Body of pancreas (tissue), 4 donors: ENCODE measurements at regions not wholly inside any gene's neighbourhood (a gene's known extent, or its start where the extent isn't known, plus 50 kb on each side); places are given as distances from the start of the nearest gene placed in this dataset.

Source experiments
- CTCF ChIP-seq, 7 experiments: fragments of 450-650 bp in 4 of 7; fragments of 200-600 bp in 3 of 7; sonication (generic) in 3 of 7; IDR thresholded peaks; one replicate each; pipeline ENCODE4 v1.5.1; 2016 to 2019; ENCODE audit warnings: antibody characterized with exemption in 7 of 7
- POLR2A ChIP-seq, 3 donors: fragments of 450-650 bp; IDR thresholded peaks; one replicate each; pipeline ENCODE4 v1.6.1; 2016; ENCODE audit warnings: antibody characterized with exemption in 3 of 3, mild to moderate bottlenecking in 2 of 3

- TF ChIP-seq POLR2A (IDR thresholded peaks at IDR 0.05) = no peak
- TF ChIP-seq CTCF (IDR thresholded peaks at IDR 0.05) = no peak
Observed at GRCh38 chr11:23078289-23078971, 218.2 kb upstream of the CCDC179 start.
